Osteocyte (in vitro differentiated cells): ENCODE measurements at regions not wholly inside any gene's neighbourhood (a gene's known extent, or its start where the extent isn't known, plus 50 kb on each side); places are given as distances from the start of the nearest gene placed in this dataset.

Source experiments
- DNase-seq: peaks from one replicate; pipeline ENCODE4 v3.0.0; 2021; ENCODE audit warnings: mixed read lengths; ENCODE audit not compliant: unreplicated experiment; ENCODE audit errors: extremely low spot score
- H3K27ac Mint-ChIP-seq: one replicate; pipeline ENCODE4 v1.8.0; 2021; ENCODE audit warnings: mild to moderate bottlenecking, mixed read lengths; ENCODE audit not compliant: unreplicated experiment
- H3K27me3 Mint-ChIP-seq: one replicate; pipeline ENCODE4 v1.8.0; 2021; ENCODE audit warnings: mixed read lengths; ENCODE audit not compliant: unreplicated experiment
- H3K36me3 Mint-ChIP-seq: one replicate; pipeline ENCODE4 v1.8.0; 2021; ENCODE audit warnings: mixed read lengths; ENCODE audit not compliant: unreplicated experiment
- H3K4me1 Mint-ChIP-seq: one replicate; pipeline ENCODE4 v1.8.0; 2021; ENCODE audit warnings: mixed read lengths; ENCODE audit not compliant: unreplicated experiment
- H3K4me3 Mint-ChIP-seq: one replicate; pipeline ENCODE4 v1.8.0; 2021; ENCODE audit warnings: mild to moderate bottlenecking, moderate library complexity, mixed read lengths; ENCODE audit not compliant: unreplicated experiment
- H3K9me3 Mint-ChIP-seq: one replicate; pipeline ENCODE4 v1.8.0; 2021; ENCODE audit warnings: mixed read lengths; ENCODE audit not compliant: unreplicated experiment
- CTCF ChIP-seq: fragments of 200-600 bp; sonication (generic); IDR thresholded peaks from 2 replicates; pipeline ENCODE4 v1.5.0; 2021; ENCODE audit warnings: antibody characterized with exemption, mild to moderate bottlenecking, moderate library complexity

- Mint-ChIP-seq H3K4me3 (no peak overlapping the region), H3K36me3 (no peaks in the 10 kb centered on the region), H3K4me1 (no peaks in the 10 kb centered on the region), H3K9me3 (peaks cover 11% of the 10 kb centered on the region), H3K27me3 (no peaks in the 10 kb centered on the region), H3K27ac (no peak overlapping the region)
- no peak for TF ChIP-seq CTCF
- no peak for DNase-seq
Measured at GRCh38 chr14:76654573-76655108, 106.6 kb upstream of the VASH1 start.

GRCh38 chr14:76655331-76655730, 105.9 kb upstream of the VASH1 start:
- peaks cover 15% of the 10 kb centered on the region for H3K9me3 Mint-ChIP-seq
- no peaks in the 10 kb centered on the region for H3K4me1 Mint-ChIP-seq
- no peaks in the 10 kb centered on the region for H3K27me3 Mint-ChIP-seq
- H3K36me3 Mint-ChIP-seq: no peaks in the 10 kb centered on the region
- TF ChIP-seq CTCF: no peak
- DNase-seq: no peak
- no peak overlapping the region for H3K4me3 Mint-ChIP-seq
- no peak overlapping the region for H3K27ac Mint-ChIP-seq

- peaks cover 25% of the 10 kb centered on the region for H3K9me3 Mint-ChIP-seq
- H3K4me3 Mint-ChIP-seq: no peak overlapping the region
- no peak overlapping the region for H3K27ac Mint-ChIP-seq
- H3K4me1 Mint-ChIP-seq: no peaks in the 10 kb centered on the region
- DNase-seq: no peak
- H3K27me3 Mint-ChIP-seq: no peaks in the 10 kb centered on the region
- no peaks in the 10 kb centered on the region for H3K36me3 Mint-ChIP-seq
- TF ChIP-seq CTCF: no peak
Measured at GRCh38 chr14:76656592-76656991, 104.7 kb upstream of the VASH1 start.

DNA sequence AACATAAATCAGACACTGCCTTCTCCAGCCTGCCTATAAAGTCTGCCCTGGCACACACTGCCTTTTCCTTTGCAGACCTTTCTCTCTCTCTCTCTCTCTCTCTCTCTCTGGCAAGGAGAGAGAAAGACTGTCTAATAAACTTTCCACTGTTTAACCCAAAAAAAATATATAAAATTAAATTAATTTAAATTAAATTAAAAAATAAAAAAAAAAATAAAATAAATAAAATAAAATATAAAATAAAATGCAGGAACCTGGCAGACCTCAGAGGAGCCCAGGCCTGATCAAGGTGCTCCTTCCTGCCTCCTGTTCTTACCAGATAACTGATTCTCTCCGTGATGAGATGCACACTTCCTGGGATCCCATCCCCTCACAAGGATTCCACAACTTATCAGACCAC, 103.9 kb upstream of the VASH1 start:
- H3K9me3 Mint-ChIP-seq: peaks cover 25% of the 10 kb centered on the region
- TF ChIP-seq CTCF: no peak
- no peaks in the 10 kb centered on the region for H3K27me3 Mint-ChIP-seq
- DNase-seq: no peak
- no peak overlapping the region for H3K27ac Mint-ChIP-seq
- no peaks in the 10 kb centered on the region for H3K4me1 Mint-ChIP-seq
- H3K4me3 Mint-ChIP-seq: no peak overlapping the region
- no peaks in the 10 kb centered on the region for H3K36me3 Mint-ChIP-seq

DNA sequence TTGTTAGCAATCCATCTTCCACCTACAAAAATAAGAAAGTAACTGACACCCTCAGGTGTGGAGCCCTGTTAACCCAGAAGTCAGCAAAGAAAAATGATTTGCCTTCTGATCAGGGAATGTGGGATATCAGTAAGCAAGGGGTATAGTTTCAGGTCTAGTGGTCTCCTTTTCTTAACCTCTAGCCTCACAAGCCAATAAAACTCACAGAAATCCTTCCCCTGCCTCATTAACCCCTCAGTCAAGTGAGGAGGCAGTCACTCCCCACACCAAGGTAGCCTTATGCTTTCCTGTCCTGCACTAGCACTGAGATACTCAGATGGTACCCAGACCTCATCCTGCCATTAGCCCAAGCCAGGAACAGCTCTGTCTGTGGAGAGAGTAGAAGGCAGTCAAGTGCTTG, 103.4 kb upstream of the VASH1 start:
- no peak overlapping the region for H3K4me3 Mint-ChIP-seq
- no peaks in the 10 kb centered on the region for H3K36me3 Mint-ChIP-seq
- no peak for DNase-seq
- H3K27ac Mint-ChIP-seq: no peak overlapping the region
- H3K9me3 Mint-ChIP-seq: peaks cover 25% of the 10 kb centered on the region
- H3K27me3 Mint-ChIP-seq: no peaks in the 10 kb centered on the region
- H3K4me1 Mint-ChIP-seq: no peaks in the 10 kb centered on the region
- TF ChIP-seq CTCF: no peak
